Liver (tissue), 3 donors: ENCODE measurements at regions not wholly inside any gene's neighbourhood (a gene's known extent, or its start where the extent isn't known, plus 50 kb on each side); places are given as distances from the start of the nearest gene placed in this dataset.
"Not testable (repeated sequence)": the region's sequence is repeated elsewhere in the genome, so short reads cannot be mapped to it uniquely, and the experiment has no call there.

Experiments used
- JUND ChIP-seq, 2 donors: IDR thresholded peaks; 2 replicates each; pipeline ENCODE4 v1.6.1; 2016; ENCODE audit warnings: antibody characterized with exemption in 2 of 2
- MAX ChIP-seq: IDR thresholded peaks from 2 replicates; pipeline ENCODE4 v1.6.1; 2016; ENCODE audit warnings: antibody characterized with exemption
- RAD21 ChIP-seq, 2 donors: IDR thresholded peaks; 2 replicates each; pipeline ENCODE4 v1.6.1; 2016; ENCODE audit warnings: antibody characterized with exemption in 2 of 2, mild to moderate bottlenecking in 2 of 2
- SP1 ChIP-seq: IDR thresholded peaks from 2 replicates; pipeline ENCODE4 v1.6.1; 2018; ENCODE audit warnings: antibody characterized with exemption, mild to moderate bottlenecking
- TF ChIP-seq, protein P1 (sequence below): fragments of 150-350 bp; IDR thresholded peaks from 2 replicates; pipeline ENCODE4 v1.5.1; 2017; ENCODE audit warnings: improper control_type of control experiment, low read depth, low read length; ENCODE audit not compliant: missing input control
- donor health status: healthy.
- donor health status: healthy.

DNA sequence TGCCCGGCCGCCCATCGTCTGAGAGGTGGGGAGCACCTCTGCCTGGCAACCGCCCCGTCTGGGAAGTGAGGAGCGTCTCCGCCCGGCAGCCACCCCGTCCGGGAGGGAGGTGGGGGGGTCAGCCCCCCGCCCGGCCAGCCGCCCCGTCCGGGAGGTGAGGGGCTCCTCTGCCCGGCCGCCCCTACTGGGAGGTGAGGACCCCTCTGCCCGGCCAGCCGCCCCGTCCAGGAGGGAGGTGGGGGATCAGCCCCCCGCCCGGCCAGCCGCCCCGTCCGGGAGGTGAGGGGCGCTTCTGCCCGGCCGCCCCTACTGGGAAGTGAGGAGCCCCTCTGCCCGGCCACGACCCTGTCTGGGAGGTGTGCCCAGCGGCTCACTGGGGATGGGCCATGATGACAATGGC, 80.5 kb upstream of the FAM110C start:
- TF ChIP-seq MAX; JUND (IDR thresholded peaks at IDR 0.05); RAD21 (IDR thresholded peaks at IDR 0.05); SP1: not testable (repeated sequence)
- TF ChIP-seq, protein P1, sequence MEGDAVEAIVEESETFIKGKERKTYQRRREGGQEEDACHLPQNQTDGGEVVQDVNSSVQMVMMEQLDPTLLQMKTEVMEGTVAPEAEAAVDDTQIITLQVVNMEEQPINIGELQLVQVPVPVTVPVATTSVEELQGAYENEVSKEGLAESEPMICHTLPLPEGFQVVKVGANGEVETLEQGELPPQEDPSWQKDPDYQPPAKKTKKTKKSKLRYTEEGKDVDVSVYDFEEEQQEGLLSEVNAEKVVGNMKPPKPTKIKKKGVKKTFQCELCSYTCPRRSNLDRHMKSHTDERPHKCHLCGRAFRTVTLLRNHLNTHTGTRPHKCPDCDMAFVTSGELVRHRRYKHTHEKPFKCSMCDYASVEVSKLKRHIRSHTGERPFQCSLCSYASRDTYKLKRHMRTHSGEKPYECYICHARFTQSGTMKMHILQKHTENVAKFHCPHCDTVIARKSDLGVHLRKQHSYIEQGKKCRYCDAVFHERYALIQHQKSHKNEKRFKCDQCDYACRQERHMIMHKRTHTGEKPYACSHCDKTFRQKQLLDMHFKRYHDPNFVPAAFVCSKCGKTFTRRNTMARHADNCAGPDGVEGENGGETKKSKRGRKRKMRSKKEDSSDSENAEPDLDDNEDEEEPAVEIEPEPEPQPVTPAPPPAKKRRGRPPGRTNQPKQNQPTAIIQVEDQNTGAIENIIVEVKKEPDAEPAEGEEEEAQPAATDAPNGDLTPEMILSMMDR: not testable (repeated sequence)
